Tibial nerve (tissue), 4 donors: ENCODE measurements at regions not wholly inside any gene's neighbourhood (a gene's known extent, or its start where the extent isn't known, plus 50 kb on each side); places are given as distances from the start of the nearest gene placed in this dataset.

Experiments used
- DNase-seq, 2 donors: peaks; one replicate each; pipeline ENCODE4 v3.0.0-alpha.2; 2019; ENCODE audit warnings: low spot score in 2 of 2
- H3K27ac ChIP-seq, 4 donors: fragments of 200-600 bp; sonication (generic) in 3 of 4; one replicate each; pipeline ENCODE4 v1.5.1; 2017 to 2019; ENCODE audit warnings: mild to moderate bottlenecking in 1 of 4
- H3K27me3 ChIP-seq, 2 donors: fragments of 200-600 bp; sonication (generic) in 1 of 2; one replicate each; pipeline versions ENCODE4 v1.5.1 to v1.6.0; 2017 to 2019
- H3K36me3 ChIP-seq, 3 donors: fragments of 200-600 bp; sonication (generic); one replicate each; pipeline ENCODE4 v1.5.1; 2018 to 2019
- H3K4me1 ChIP-seq, 4 donors: fragments of 200-600 bp; sonication (generic) in 3 of 4; one replicate each; pipeline ENCODE4 v1.5.1; 2017 to 2019
- H3K4me3 ChIP-seq, 4 donors: fragments of 200-600 bp; sonication (generic) in 3 of 4; one replicate each; pipeline ENCODE4 v1.5.1; 2017 to 2019; ENCODE audit warnings: mild to moderate bottlenecking in 1 of 4, moderate library complexity in 1 of 4
- H3K9me3 ChIP-seq, 4 donors: fragments of 200-600 bp; sonication (generic) in 3 of 4; one replicate each; pipeline ENCODE4 v1.5.1; 2017 to 2019
- CTCF ChIP-seq, 5 experiments: fragments of 200-600 bp in 3 of 5; fragments of 450-650 bp in 2 of 5; sonication (generic) in 3 of 5; IDR thresholded peaks; one replicate each; pipeline ENCODE4 v1.5.1; 2016 to 2019; ENCODE audit warnings: antibody characterized with exemption in 5 of 5, mild to moderate bottlenecking in 3 of 5, moderate library complexity in 2 of 5
- EP300 ChIP-seq, 2 donors: sonication (generic); formaldehyde crosslinking; IDR thresholded peaks; one replicate each; pipeline ENCODE4 v1.6.1; 2017; ENCODE audit warnings: antibody characterized with exemption in 2 of 2, mild to moderate bottlenecking in 1 of 2
- POLR2A ChIP-seq, 2 donors: fragments of 450-650 bp; IDR thresholded peaks; one replicate each; pipeline ENCODE4 v1.6.1; 2017; ENCODE audit warnings: antibody characterized with exemption in 2 of 2, mild to moderate bottlenecking in 2 of 2, moderate library complexity in 2 of 2
- WGBS, 2 donors: methylation state at CpG; one replicate each; pipeline ENCODE4 v1.1.5; 2018; 5-methylcytosine and 5-hydroxymethylcytosine counted together

DNA sequence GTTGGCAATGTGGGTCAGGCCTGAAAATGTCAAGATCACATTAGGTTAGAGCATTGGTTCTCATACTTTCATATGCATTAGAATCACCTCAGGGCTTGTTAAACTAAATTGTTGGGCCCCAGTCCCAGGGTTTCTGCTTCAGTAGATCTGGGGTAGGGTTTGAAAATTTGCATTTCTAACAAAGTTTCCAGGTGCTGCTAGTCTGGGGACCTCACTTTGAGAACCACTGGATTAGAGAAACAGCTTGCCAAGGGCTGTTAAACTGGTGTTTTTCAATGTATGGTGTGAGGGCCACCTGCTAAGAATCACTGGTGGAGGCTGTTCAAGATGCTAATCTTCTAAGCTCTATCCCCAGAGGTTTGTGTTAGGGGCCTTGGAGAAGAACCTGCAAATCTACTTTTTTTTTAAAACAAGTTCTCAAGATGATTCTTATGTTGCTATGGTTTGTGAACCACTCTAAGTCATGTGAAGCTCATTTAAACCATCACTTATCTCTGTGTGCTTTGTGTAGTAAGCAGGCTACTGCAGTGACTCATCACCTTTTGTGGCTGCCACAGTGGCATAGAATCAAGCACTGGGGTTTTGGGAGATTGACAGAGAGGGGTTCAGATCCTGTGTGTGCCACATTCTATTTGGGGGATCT is 152.2 kb downstream of the S1PR1 start:
- Histone ChIP-seq H3K4me3 (no peak overlapping the region), H3K9me3 (no peaks in the 10 kb centered on the region), H3K27me3 (no peaks in the 10 kb centered on the region), H3K36me3 (no peaks in the 10 kb centered on the region), H3K27ac (no peak overlapping the region), H3K4me1 (no peaks in the 10 kb centered on the region)
- DNase-seq: no peak
- TF ChIP-seq CTCF (IDR thresholded peaks at IDR 0.05) (no peak), EP300 (IDR thresholded peaks at IDR 0.05) (no peak), POLR2A (IDR thresholded peaks at IDR 0.05) (no peak)

DNA sequence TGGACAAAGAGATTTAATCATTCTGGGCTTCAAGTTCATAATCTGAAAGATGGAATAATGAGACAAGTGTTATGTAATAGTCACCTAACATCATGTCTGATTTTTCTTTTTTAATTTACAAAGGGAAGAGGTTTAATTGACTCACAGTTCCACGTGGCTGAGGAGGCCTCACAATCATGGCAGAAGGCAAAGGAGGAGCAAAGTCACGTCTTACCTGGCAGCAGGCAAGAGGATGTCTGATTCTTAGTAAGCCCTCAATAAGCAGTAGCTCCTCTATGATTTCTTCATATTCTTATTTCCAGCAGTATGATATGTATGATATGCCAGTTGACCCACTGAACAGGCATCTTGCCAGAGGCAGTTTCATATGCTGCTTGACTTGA is 152.7 kb downstream of the S1PR1 start:
- WGBS, 2 donors: 60 to 70% methylated on average over 2 of the region's 2 CpGs
- H3K36me3 ChIP-seq: no peaks in the 10 kb centered on the region
- H3K4me1 ChIP-seq: no peaks in the 10 kb centered on the region

GRCh38 chr1:101392552-101392951 is 155.7 kb downstream of the S1PR1 start:
- no peak overlapping the region for H3K27ac ChIP-seq
- H3K4me1 ChIP-seq: no peaks in the 10 kb centered on the region
- no peaks in the 10 kb centered on the region for H3K27me3 ChIP-seq
- H3K9me3 ChIP-seq: no peaks in the 10 kb centered on the region
- no peaks in the 10 kb centered on the region for H3K36me3 ChIP-seq
- no peak for TF ChIP-seq POLR2A (IDR thresholded peaks at IDR 0.05)
- TF ChIP-seq EP300 (IDR thresholded peaks at IDR 0.05): no peak
- no peak for TF ChIP-seq CTCF (IDR thresholded peaks at IDR 0.05)
- DNase-seq: no peak
- WGBS, 2 donors: 60 to 62% methylated on average over 4 of the region's 4 CpGs
- H3K4me3 ChIP-seq: no peak overlapping the region

More for the DNA sequence above, 152.7 kb downstream of the S1PR1 start:
- TF ChIP-seq CTCF (IDR thresholded peaks at IDR 0.05) (no peak), POLR2A (IDR thresholded peaks at IDR 0.05) (no peak), EP300 (IDR thresholded peaks at IDR 0.05) (no peak)
- Histone ChIP-seq H3K27me3 (no peaks in the 10 kb centered on the region), H3K9me3 (no peaks in the 10 kb centered on the region), H3K4me3 (no peak overlapping the region), H3K27ac (no peak overlapping the region)
- no peak for DNase-seq

GRCh38 chr1:101394041-101394440 is 157.2 kb downstream of the S1PR1 start:
- TF ChIP-seq POLR2A (IDR thresholded peaks at IDR 0.05): no peak
- no peak for TF ChIP-seq EP300 (IDR thresholded peaks at IDR 0.05)
- no peak for TF ChIP-seq CTCF (IDR thresholded peaks at IDR 0.05)
- 80% methylated on average over 2 of the region's 2 CpGs for WGBS, 2 donors
- no peak for DNase-seq

DNA sequence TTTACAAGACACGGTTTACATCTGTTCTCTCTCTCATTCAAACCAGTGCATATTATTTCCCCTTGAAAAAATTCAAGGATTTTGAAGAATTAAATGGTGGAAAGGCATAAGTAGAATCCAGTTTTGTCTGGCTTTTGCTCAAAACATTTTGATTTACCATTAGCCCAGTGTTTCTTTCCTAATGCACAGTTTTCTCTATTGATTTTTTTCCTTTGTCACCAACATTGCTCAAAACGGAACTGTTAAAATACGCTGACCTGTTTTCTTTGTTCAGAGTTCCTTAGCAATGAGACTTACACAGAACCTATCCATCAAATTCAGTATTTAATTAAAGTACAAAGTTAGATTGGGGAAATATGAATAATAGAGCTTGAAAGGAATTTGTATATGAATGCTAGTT is 162.4 kb downstream of the S1PR1 start:
- Histone ChIP-seq H3K4me3 (no peak overlapping the region), H3K4me1 (no peaks in the 10 kb centered on the region), H3K9me3 (no peaks in the 10 kb centered on the region), H3K27me3 (no peaks in the 10 kb centered on the region), H3K27ac (no peak overlapping the region), H3K36me3 (no peaks in the 10 kb centered on the region)
- 56 to 70% methylated on average over 3 of the region's 3 CpGs for WGBS, 2 donors
- DNase-seq: no peak
- TF ChIP-seq EP300 (IDR thresholded peaks at IDR 0.05): no peak
- no peak for TF ChIP-seq CTCF (IDR thresholded peaks at IDR 0.05)
- TF ChIP-seq POLR2A (IDR thresholded peaks at IDR 0.05): no peak

More at GRCh38 chr1:101394041-101394440, 157.2 kb downstream of the S1PR1 start:
- Histone ChIP-seq H3K4me3 (no peak overlapping the region), H3K36me3 (no peaks in the 10 kb centered on the region), H3K27ac (no peak overlapping the region), H3K27me3 (no peaks in the 10 kb centered on the region), H3K4me1 (no peaks in the 10 kb centered on the region), H3K9me3 (no peaks in the 10 kb centered on the region)
